Ramos (cell line): ENCODE measurements at regions not wholly inside any gene's neighbourhood (a gene's known extent, or its start where the extent isn't known, plus 50 kb on each side); places are given as distances from the start of the nearest gene placed in this dataset.
"Not testable (repeated sequence)": the region's sequence is repeated elsewhere in the genome, so short reads cannot be mapped to it uniquely, and the experiment has no call there.

Experiments used
- in situ Hi-C: fragments of 300-500 bp; cut with MboI; formaldehyde crosslinking; loops from one replicate; pipeline ENCODE4 v1.14.3; 2022; ENCODE audit warnings: low sequenced_read_pairs; ENCODE audit not compliant: unreplicated experiment

- in situ Hi-C loops, result no loop called here
Measured at GRCh38 chr11:109958821-109959166, 134.4 kb upstream of the ZC3H12C start.

DNA sequence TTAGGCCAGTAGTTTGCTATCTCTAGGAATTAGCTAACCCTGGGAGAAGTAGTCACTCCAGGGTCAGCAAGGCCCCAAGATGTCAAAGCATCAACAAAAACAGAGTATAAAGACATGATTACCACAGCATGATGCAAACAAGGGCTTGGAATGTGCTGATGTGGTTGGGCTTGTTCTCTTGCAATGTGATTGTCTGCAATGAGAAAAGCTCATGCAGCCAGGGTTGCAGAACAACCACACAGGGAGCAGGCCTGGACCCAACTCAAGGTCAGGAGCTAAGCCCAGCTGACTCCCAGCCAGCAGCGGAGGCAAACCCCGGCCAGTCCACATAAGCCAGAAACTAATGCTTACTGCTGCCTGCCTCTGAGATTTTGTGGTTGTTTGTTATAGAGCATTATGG lies 132.4 kb upstream of the ZC3H12C start:
- in situ Hi-C loops, result no loop called here

GRCh38 chr11:109961261-109961660 lies 131.9 kb upstream of the ZC3H12C start:
- in situ Hi-C loops, result no loop called here

DNA sequence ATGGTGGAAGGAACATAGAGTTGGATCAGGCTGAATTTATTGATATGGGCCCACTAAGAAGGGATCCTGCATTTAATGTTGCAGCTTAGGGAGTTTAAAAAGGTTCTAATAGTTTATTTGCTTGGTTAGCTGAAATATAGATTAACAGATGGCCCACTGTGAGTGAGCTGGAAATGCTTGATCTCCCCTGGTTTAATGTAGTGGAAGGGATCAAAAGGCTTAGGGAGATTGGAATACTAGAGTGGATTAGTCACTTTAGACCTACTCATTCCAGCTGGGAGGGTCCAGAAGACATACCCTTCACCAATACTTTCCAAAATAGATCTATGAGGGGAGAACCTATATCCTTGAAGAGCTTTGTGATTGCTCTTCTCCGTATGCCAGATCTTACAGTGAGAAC lies 130.1 kb upstream of the ZC3H12C start:
- in situ Hi-C loops, result no loop called here

DNA sequence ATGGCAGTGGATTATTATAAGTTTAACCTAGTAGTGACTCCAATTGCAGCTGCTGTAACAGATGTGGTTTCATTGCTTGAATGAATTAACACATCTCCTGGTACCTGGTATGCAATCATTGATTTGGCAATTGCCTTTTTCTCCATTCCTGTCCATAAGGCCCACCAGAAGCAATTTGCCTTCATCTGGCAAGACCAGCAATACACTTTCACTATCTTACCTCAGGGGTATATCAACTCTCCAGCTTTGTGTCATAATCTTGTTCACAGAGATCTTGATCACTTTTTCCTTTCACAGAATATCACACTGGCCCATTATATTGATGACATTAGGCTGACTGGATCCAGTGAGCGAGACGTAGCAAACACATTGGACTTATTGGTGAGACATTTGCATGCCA lies 128.7 kb upstream of the ZC3H12C start:
- in situ Hi-C loops, result no loop called here

DNA sequence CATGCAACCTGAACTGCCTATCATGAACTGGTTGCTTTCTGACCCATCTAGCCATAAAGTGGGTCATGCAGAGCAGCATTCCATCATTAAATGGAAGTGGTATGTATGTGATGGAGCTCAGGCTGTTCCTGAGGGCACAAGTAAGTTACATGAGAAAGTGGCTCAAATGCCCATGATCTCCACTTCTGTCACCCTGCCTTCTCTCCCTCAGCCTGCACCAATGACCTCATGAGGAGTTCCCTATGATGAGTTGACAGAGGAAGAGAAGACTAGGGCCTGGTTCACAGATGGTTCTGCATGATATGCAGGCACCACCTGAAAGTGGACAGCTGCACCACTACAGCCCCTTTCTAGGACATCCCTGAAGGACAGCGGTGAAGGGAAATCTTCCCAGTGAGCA lies 127.7 kb upstream of the ZC3H12C start:
- in situ Hi-C loops, result not testable (repeated sequence)

- in situ Hi-C loops, result not testable (repeated sequence)
Measured at GRCh38 chr11:109965926-109966325, 127.3 kb upstream of the ZC3H12C start.

GRCh38 chr11:109967136-109967535 lies 126.1 kb upstream of the ZC3H12C start:
- in situ Hi-C loops, result not testable (repeated sequence)

DNA sequence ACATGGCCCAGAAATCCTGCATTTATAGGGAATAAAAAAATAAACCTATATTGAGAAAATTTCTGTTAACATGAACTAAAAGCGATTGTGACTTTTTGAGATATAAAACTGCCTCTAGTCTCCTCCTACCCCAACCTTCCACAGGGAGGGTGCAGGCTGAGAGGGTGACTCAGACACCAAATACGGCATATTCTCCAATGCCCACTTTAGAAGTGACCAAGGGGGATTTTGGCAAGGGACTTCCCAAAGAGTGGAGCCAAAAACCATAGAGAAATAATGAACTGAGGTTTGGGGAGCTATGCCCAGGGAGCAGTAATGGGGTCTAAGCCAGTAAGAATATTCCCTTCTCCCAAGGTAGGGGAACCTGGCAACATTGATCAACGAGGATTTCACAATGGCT lies 124.9 kb upstream of the ZC3H12C start:
- in situ Hi-C loops, result no loop called here

- in situ Hi-C loops, result no loop called here
Measured at GRCh38 chr11:109968781-109969180, 124.4 kb upstream of the ZC3H12C start.

GRCh38 chr11:109970516-109971183 lies 122.5 kb upstream of the ZC3H12C start:
- in situ Hi-C loops, result no loop called here

DNA sequence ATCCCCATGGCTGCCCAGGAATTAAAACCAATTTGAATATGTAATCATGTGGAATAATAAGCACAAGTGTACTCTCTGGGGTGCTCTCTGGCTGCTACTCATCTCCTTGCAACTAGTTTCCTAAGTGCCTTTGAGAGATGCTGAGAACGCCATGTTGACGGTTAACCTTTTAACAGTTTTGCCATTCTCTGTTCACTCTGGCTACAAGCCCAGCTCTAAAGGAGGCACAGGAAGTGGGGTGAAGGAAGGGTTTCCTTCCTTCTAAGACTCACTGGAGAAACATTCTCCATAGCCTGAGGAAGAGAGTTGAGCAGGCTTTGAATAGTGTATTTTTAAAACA lies 122.0 kb upstream of the ZC3H12C start:
- in situ Hi-C loops, result no loop called here

GRCh38 chr11:109972181-109972715 lies 120.9 kb upstream of the ZC3H12C start:
- in situ Hi-C loops, result no loop called here

DNA sequence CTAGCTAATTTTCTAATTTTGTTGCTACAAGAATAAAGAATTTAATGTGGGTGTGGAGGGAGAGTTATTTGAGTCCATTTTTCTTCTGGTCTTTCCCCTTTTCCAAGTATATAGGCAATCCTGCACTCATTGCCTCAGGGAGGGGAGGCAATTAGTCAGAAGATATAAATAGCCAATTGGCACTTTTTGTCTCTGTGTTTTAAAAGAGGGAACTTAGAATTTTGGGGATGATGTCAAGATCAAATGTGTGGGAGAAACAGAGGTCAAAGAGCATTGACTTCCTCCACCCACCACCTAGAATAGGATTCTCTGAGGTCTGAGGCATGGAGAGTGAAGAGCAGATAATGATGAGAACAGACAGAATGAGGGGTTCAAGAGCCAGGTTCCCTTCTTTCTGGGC lies 120.3 kb upstream of the ZC3H12C start:
- in situ Hi-C loops, result no loop called here

DNA sequence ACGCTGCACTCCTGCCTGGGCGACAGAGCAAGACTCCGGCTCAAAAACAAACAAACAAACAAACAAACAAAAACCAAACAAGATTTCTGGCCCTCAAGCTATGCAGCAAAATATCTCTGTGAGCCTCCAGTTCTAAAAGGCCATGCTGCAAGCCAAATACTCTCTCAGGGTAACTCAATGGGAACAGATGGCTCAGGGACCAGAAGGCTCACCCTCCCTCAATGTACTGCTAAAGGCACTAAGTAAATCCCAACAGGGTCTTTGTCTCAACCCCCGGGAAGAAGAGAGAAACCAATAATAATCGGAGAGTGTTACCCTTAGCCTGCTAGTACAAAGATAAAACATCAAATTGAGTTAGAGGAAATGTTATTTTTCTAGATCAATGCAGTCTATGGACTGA lies 119.7 kb upstream of the ZC3H12C start:
- in situ Hi-C loops, result no loop called here

GRCh38 chr11:109974523-109974922 lies 118.7 kb upstream of the ZC3H12C start:
- in situ Hi-C loops, result no loop called here

DNA sequence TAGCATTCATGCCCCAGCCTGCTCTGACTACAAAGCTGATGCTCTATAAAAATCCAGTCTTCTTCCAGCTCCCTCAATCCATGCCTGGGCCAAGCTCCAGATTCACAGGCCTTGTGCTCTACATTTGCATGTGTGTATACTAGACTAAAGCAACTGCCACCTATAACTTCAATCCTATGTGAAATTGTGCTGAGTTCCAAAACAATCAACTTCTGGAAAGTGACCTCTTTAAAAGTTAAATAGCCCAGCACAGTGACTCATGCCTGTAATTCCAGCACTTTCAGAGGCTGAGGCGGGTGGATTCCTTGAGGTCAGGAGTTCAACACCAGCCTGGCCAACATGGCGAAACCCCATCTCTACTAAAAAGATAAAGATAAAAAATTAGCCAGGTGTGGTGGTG lies 114.3 kb upstream of the ZC3H12C start:
- in situ Hi-C loops, result no loop called here

DNA sequence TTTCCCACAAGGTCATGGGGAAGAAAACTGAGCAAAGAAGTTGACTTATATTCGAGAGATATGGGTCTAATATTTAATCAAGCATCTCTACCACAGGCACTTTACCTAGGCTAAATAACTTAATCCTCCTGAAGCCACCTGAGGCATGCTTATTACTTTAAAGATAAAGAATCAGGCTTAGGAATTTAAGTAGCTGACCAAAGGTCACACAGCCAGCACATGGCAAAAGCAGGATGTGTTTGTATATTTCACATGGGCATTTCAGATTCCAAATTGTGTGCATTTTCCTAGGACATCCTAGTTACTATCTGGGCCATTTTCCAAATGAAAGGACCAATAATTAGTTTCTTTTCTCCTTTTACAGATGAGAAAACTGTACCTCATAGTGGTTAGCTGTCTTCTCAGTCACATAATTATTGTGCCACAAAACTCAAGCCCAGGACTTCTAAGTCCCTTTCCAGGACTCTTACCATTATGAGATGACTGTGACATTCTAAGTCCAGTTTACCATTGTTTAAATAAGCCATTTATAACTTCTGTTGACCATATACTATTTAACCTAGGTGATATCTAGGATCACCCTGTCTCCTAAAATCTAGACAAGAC lies 112.1 kb upstream of the ZC3H12C start:
- in situ Hi-C loops, result no loop called here

GRCh38 chr11:109983358-109983757 lies 109.8 kb upstream of the ZC3H12C start:
- in situ Hi-C loops, result no loop called here

DNA sequence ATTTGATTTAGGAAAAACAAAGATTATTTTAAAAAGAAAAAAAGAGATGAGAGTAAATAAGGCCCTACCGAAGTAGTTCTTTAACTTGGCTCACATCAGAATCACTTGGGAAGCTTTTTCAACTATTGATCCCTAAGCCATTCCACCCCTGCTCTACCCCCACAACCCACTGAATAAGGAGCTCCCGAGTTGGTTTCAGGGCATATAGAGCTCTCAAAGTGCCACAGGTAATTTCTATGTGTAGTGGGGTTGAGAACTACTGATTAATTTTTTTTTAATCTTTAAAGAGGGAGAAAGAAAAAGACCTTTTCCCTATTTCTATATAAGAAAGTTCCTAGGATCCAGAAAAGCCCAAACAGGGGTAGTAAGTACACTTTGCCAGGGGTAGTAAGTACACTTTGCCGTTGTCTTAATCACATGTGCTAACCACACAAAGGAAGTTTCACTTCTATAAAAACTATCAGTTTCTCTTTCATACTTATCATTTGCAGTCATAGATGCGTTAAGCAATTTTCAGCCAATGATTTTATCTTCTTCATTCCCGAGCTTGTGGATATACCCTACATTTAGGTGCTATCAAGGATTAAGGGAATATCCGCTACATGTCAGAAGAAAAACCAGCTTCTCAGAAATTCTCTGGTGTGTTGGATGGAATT lies 108.4 kb upstream of the ZC3H12C start:
- in situ Hi-C loops, result no loop called here

- in situ Hi-C loops, result no loop called here
Measured at GRCh38 chr11:109986488-109986887, 106.7 kb upstream of the ZC3H12C start.

DNA sequence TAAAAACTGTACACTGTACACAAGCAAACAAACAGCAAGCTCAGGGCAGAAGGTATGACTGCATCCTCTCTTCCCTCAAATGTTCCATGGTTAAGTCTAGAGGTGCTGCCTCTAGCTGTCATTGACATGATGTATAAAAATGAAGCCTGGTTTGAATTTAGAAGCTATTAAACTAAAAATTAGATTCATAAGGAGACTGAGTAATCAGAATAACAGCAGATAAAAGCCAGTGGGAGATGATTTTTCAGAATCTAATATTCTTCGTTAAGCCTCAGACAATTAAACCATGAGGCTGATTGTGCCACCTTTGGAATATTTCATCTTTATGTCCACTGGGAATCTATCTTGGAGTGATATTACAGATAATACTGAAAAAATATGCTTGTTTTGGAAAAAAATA lies 101.4 kb upstream of the ZC3H12C start:
- in situ Hi-C loops, result no loop called here
